GM12878 (cell line): ENCODE measurements at regions not wholly inside any gene's neighbourhood (a gene's known extent, or its start where the extent isn't known, plus 50 kb on each side); places are given as distances from the start of the nearest gene placed in this dataset.

Experiments
- ATAC-seq: fragments of 200-7000 bp; cut with Tn5 transposase; 3 replicates; pipeline ENCODE4 v1.9.1; 2020; ENCODE audit warnings: mild to moderate bottlenecking, moderate library complexity
- BruUV-seq: library from RNA; stranded (reverse); fragments of 400-500 nt; replicated peaks from 2 replicates; lab custom pipeline; 2021; lab: Mats Ljungman, UMichigan
- CTCF ChIA-PET: fragments of 300-600 bp; sonication (Branson Sonifier 250); formaldehyde crosslinking; extraction: SDS; loops from one replicate; lab custom pipeline; 2021; ENCODE audit warnings: inconsistent platforms; lab: Yijun Ruan, JAX
- POLR2A ChIA-PET: fragments of 350-600 bp; formaldehyde crosslinking; extraction: SDS; loops from one replicate; lab custom pipeline; 2021; ENCODE audit warnings: inconsistent platforms; lab: Charles Lee
- RAD21 ChIA-PET: fragments of 300-600 bp; sonication (Branson Sonifier 250); formaldehyde crosslinking; loops from one replicate; lab custom pipeline; 2023; ENCODE audit warnings: antibody characterized with exemption; ENCODE audit not compliant: unreplicated experiment; lab: Charles Lee
- SMC1A ChIA-PET: fragments of 300-600 bp; sonication (Branson Sonifier 250); formaldehyde crosslinking; loops from one replicate; lab custom pipeline; 2023; ENCODE audit not compliant: unreplicated experiment, uncharacterized antibody; lab: Charles Lee
- DNase-seq: peaks from one replicate; pipeline ENCODE4 v3.0.0-alpha.2; 2011; ENCODE audit warnings: low read depth, low spot score
- FAIRE-seq: peaks from 3 replicates; lab custom pipeline; 2011; peaks lifted over from hg19 to GRCh38; lab: Jason Lieb, UNC
- H2AFZ ChIP-seq: 2 replicates; pipeline ENCODE4 v1.6.0; 2011; ENCODE audit warnings: low read depth, low read length, control low read depth; ENCODE audit not compliant: control insufficient read depth
- H3K27ac ChIP-seq: 2 replicates; pipeline ENCODE4 v1.5.1; 2011; ENCODE audit warnings: control low read depth; ENCODE audit not compliant: control insufficient read depth, insufficient read depth
- H3K27me3 ChIP-seq, 2 experiments: replicated peaks in 1 of 2; 2 replicates each; pipeline versions ENCODE4 v1.6.0 to v1.6.1; 2011; ENCODE audit warnings: low read length in 1 of 2; ENCODE audit not compliant: control insufficient read depth in 2 of 2, insufficient read depth in 2 of 2
- H3K36me3 ChIP-seq, 2 experiments: 2 replicates each; pipeline ENCODE4 v1.5.1; 2011; ENCODE audit warnings: low read length in 1 of 2; ENCODE audit not compliant: control insufficient read depth in 2 of 2, insufficient read depth in 2 of 2
- H3K4me1 ChIP-seq: 2 replicates; pipeline ENCODE4 v1.6.1; 2011; ENCODE audit warnings: mild to moderate bottlenecking, low read length, moderate library complexity, mixed read lengths; ENCODE audit not compliant: control insufficient read depth, insufficient read depth
- H3K4me2 ChIP-seq: 2 replicates; pipeline ENCODE4 v1.6.0; 2011; ENCODE audit warnings: control low read depth; ENCODE audit not compliant: control insufficient read depth, insufficient read depth
- H3K4me3 ChIP-seq: fragments of 200-600 bp; sonication (generic); 2 replicates; pipeline ENCODE4 v1.5.1; 2016
- H3K79me2 ChIP-seq: 2 replicates; pipeline ENCODE4 v1.6.0; 2011; ENCODE audit warnings: low read length; ENCODE audit not compliant: control insufficient read depth, insufficient read depth
- H3K9ac ChIP-seq: 2 replicates; pipeline ENCODE4 v1.8.0; 2011; ENCODE audit warnings: low read length, control low read depth, mixed read lengths; ENCODE audit not compliant: control insufficient read depth, insufficient read depth
- H3K9me3 ChIP-seq: replicated peaks from 3 replicates; pipeline ENCODE4 v1.5.1; 2011; ENCODE audit warnings: mild to moderate bottlenecking, low read length; ENCODE audit not compliant: control insufficient read depth, insufficient read depth
- H4K20me1 ChIP-seq: 2 replicates; pipeline ENCODE4 v1.6.0; 2011; ENCODE audit not compliant: control insufficient read depth, insufficient read depth
- BCL11A ChIP-seq: IDR thresholded peaks from 2 replicates; pipeline ENCODE4 v1.6.1; 2011; ENCODE audit warnings: low read depth, low read length
- CEBPB ChIP-seq, 2 experiments: fragments of 150-350 bp in 1 of 2; IDR thresholded peaks; 2 replicates each; pipeline ENCODE4 v1.6.1; 2012 to 2014; ENCODE audit warnings: low read depth in 2 of 2, low read length in 2 of 2, borderline replicate concordance in 1 of 2, inconsistent platforms in 1 of 2
- CREM ChIP-seq: IDR thresholded peaks from 2 replicates; pipeline ENCODE4 v1.6.1; 2014; ENCODE audit warnings: antibody characterized with exemption, low read depth
- DPF2 ChIP-seq: fragments of 450-650 bp; IDR thresholded peaks from 2 replicates; pipeline ENCODE4 v1.6.1; 2017; ENCODE audit warnings: mild to moderate bottlenecking
- E2F4 ChIP-seq: IDR thresholded peaks from 2 replicates; pipeline ENCODE4 v1.6.1; 2012; ENCODE audit warnings: low read depth, low read length, improper control_type of control experiment
- EED ChIP-seq: sonication (generic); IDR thresholded peaks from 2 replicates; pipeline ENCODE4 v1.6.1; 2016; ENCODE audit warnings: antibody characterized with exemption, low read depth
- GATAD2B ChIP-seq: fragments of 450-650 bp; conservative IDR thresholded peaks from 2 replicates; pipeline ENCODE4 v1.6.1; 2017; ENCODE audit warnings: low read depth, mild to moderate bottlenecking, moderate library complexity
- HDAC6 ChIP-seq: fragments of 200-600 bp; sonication (generic); IDR thresholded peaks from one replicate; pipeline ENCODE4 v1.8.0; 2017; ENCODE audit warnings: antibody characterized with exemption; ENCODE audit not compliant: unreplicated experiment
- JUND ChIP-seq: IDR thresholded peaks from 2 replicates; pipeline ENCODE4 v1.6.1; 2012; ENCODE audit warnings: low read depth, mild to moderate bottlenecking, low read length, improper control_type of control experiment, moderate library complexity
- KLF5 ChIP-seq: fragments of 450-650 bp; IDR thresholded peaks from 2 replicates; pipeline ENCODE4 v1.6.1; 2014; ENCODE audit warnings: mild to moderate bottlenecking; ENCODE audit not compliant: partially characterized antibody
- MEF2B ChIP-seq: fragments of 450-650 bp; IDR thresholded peaks from 2 replicates; pipeline ENCODE4 v1.6.1; 2018; ENCODE audit warnings: mild to moderate bottlenecking, moderate library complexity; ENCODE audit not compliant: partially characterized antibody, poor library complexity, severe bottlenecking
- MTA3 ChIP-seq: IDR thresholded peaks from 2 replicates; pipeline ENCODE4 v1.6.1; 2012; ENCODE audit warnings: low read length, inconsistent platforms, borderline replicate concordance
- RBBP5 ChIP-seq: fragments of 200-600 bp; sonication (generic); conservative IDR thresholded peaks from 2 replicates; pipeline ENCODE4 v1.6.1; 2016
- RFX5 ChIP-seq: IDR thresholded peaks from 2 replicates; pipeline ENCODE4 v1.6.1; 2011; ENCODE audit warnings: low read depth, low read length, improper control_type of control experiment
- SMAD5 ChIP-seq: IDR thresholded peaks from 2 replicates; pipeline ENCODE4 v1.6.1; 2016; ENCODE audit warnings: antibody characterized with exemption, low read depth
- SUPT20H ChIP-seq: IDR thresholded peaks from 2 replicates; pipeline ENCODE4 v1.6.1; 2011; ENCODE audit warnings: low read depth, mild to moderate bottlenecking, low read length, moderate library complexity, borderline replicate concordance; ENCODE audit not compliant: control insufficient read depth
- TAF1 ChIP-seq: IDR thresholded peaks from 2 replicates; pipeline ENCODE4 v1.6.1; 2011; ENCODE audit warnings: mild to moderate bottlenecking, low read depth, low read length, borderline replicate concordance
- WGBS: methylation state at CpG from one replicate; pipeline ENCODE4 v1.1.6; 2016; ENCODE audit warnings: low lambda C conversion rate; ENCODE audit not compliant: insufficient replicate concordance, insufficient coverage; ENCODE audit errors: missing lambda C conversion rate; 5-methylcytosine and 5-hydroxymethylcytosine counted together
- in situ Hi-C: fragments of 300-500 bp; cut with MboI; formaldehyde crosslinking; loops from 9 replicates; pipeline ENCODE4 v1.14.3; 2018; ENCODE audit warnings: mixed read lengths
- intact Hi-C: fragments of 100-400 bp; cut with micrococcal nuclease; formaldehyde crosslinking; loops from one replicate; pipeline ENCODE4 v1.14.2; 2022; ENCODE audit not compliant: unreplicated experiment
- TF ChIP-seq, protein P1 (sequence below): IDR thresholded peaks from 2 replicates; pipeline ENCODE4 v1.6.1; 2012; ENCODE audit warnings: low read length, inconsistent platforms

GRCh38 chr21:24850121-24850520, 757.2 kb downstream of the MRPL39 start:
- H3K27me3 ChIP-seq, result no peaks in the 10 kb centered on the region
- in situ Hi-C loops (no loop called here), intact Hi-C loops (no loop called here)
- FAIRE-seq, result no peak
- H3K9ac ChIP-seq, result no peak overlapping the region
- no peak overlapping the region for H3K4me2 ChIP-seq
- BruUV-seq, result no TSS peak
- SMC1A ChIA-PET, result no interaction called here
- 52% methylated on average over 1 of the region's 1 CpG for WGBS
- H3K36me3 ChIP-seq, result no peaks in the 10 kb centered on the region
- ATAC-seq, result no peak
- CTCF ChIA-PET, result no interaction called here
- no peaks in the 10 kb centered on the region for H4K20me1 ChIP-seq
- no peak for TF ChIP-seq JUND
- no peak for TF ChIP-seq EED
- no peak for TF ChIP-seq TAF1
- no peak for TF ChIP-seq KLF5
- TF ChIP-seq MTA3, result no peak
- TF ChIP-seq CREM, result no peak
- TF ChIP-seq GATAD2B, result no peak
- no peak for TF ChIP-seq HDAC6
- TF ChIP-seq RFX5, result no peak
- TF ChIP-seq SUPT20H, result no peak
- no peak for TF ChIP-seq CEBPB (IDR thresholded peaks at IDR 0.05; ENCODE audit: borderline replicate concordance in 1 of 2, low read depth in 2 of 2, low read length in 2 of 2)
- TF ChIP-seq DPF2, result no peak
- no peak for TF ChIP-seq BCL11A
- TF ChIP-seq, protein P1, sequence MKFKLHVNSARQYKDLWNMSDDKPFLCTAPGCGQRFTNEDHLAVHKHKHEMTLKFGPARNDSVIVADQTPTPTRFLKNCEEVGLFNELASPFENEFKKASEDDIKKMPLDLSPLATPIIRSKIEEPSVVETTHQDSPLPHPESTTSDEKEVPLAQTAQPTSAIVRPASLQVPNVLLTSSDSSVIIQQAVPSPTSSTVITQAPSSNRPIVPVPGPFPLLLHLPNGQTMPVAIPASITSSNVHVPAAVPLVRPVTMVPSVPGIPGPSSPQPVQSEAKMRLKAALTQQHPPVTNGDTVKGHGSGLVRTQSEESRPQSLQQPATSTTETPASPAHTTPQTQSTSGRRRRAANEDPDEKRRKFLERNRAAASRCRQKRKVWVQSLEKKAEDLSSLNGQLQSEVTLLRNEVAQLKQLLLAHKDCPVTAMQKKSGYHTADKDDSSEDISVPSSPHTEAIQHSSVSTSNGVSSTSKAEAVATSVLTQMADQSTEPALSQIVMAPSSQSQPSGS, result no peak
- no peak for TF ChIP-seq E2F4
- no peak for TF ChIP-seq SMAD5
- TF ChIP-seq MEF2B, result no peak
- no peak for TF ChIP-seq RBBP5
- POLR2A ChIA-PET, result no interaction called here
- no peak overlapping the region for H3K27ac ChIP-seq
- no peaks in the 10 kb centered on the region for H3K9me3 ChIP-seq
- no peaks in the 10 kb centered on the region for H3K4me1 ChIP-seq
- H2AFZ ChIP-seq, result no peak overlapping the region
- no peaks in the 10 kb centered on the region for H3K79me2 ChIP-seq
- DNase-seq, result no peak
- RAD21 ChIA-PET, result no interaction called here
- no peak overlapping the region for H3K4me3 ChIP-seq
